Tongue (tissue), 2 donors: ENCODE measurements at regions not wholly inside any gene's neighbourhood (a gene's known extent, or its start where the extent isn't known, plus 50 kb on each side); places are given as distances from the start of the nearest gene placed in this dataset. TPM values are rescaled to one million over a fixed set of nuclear protein-coding genes. Genes with fewer than 3 reads are reported as not detected.
A peak's percentile ranks its signal among the peaks of the same experiment; 100 is the strongest.
"Not testable (repeated sequence)": the region's sequence is repeated elsewhere in the genome, so short reads cannot be mapped to it uniquely, and the experiment has no call there.

Experiments used
- DNase-seq: peaks from one replicate; pipeline ENCODE4 v3.0.0-alpha.2; 2015
- small RNA-seq: library from RNA; depleted of rRNA; stranded (forward); fragments of <200 nt; gene quantifications from one replicate; pipeline ENCODE3, GENCODE V24; 2014; ENCODE audit warnings: low replicate concordance

DNA sequence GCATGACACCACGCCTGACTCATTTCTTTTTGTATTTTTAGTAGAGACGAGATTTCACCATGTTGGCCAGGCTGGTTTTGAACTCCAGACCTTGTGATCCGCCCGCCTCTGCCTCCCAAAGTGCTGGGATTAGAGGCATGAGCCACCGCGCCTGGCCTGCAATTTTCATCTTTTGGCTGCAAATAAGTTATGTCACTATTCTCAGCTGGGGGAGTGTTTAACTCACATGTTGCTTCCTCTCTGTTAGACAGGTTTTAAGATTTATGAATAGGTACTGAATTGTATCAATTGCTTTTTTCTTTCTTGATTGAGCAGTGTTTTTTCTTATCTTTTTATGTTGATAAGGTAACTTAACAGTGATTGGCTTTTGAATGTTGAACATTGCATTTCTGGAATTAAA is 88.2 kb upstream of the ADCY2 start:
- not testable (repeated sequence) for DNase-seq

DNA sequence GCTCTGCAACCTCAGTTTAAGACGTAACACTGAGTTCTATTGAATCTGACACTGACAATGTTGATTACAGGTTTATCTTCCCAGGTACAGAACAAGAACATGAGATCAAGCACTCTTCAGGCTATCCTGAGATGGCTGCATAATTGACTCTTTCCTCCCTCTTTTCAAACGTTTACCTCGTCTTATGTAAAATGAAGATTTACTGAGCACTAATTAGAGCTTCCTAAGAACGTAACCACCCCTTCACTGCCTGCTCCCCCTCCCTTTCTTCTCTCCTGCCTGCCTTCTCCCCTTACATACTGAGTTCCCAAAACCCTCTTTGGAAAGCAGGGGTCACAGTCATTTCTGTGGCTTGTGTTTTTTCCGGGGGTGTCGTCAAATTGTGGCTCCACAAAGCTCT is 86.2 kb upstream of the ADCY2 start:
- not testable (repeated sequence) for DNase-seq

DNA sequence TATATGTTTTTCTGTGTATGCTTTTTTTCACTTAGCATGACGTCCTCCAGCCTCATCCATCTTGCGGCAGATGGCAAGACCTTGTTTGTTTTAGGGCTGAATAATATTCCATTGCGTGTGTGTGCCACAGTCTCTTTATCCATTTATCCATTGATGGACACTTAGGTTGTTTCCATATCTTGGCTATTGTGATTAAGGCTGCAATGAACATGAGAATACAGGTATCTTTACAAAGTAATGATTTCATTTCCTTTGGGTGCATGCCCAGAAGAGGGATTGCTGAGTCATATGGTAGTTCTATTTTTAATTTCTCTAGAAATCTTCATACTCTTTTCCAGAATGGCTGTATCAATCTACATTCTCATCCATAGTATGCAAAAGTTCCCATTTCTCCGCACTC is 85.3 kb upstream of the ADCY2 start:
- DNase-seq = not testable (repeated sequence)

DNA sequence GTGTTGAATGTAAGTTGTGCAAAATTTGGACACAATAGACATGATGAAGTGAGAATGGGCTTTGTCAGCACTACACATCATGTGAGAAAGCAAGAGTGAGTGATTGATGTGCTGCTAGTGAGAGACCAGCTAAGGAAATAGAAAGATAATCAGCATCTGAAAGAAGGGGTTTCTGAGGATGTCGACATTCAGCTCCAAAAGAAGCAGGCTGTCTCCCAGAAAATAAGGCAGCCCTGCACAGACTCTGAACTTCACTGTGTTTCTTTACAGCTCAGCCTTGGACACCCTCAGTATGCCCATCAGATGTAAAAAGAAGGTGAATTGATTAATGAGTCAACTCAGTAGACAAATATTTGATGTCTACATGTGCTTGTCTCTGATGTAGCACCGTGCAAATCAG is 80.8 kb upstream of the ADCY2 start:
- no peak for DNase-seq

- DNase-seq = no peak
Observed at GRCh38 chr5:7317751-7318150, 78.2 kb upstream of the ADCY2 start.

DNA sequence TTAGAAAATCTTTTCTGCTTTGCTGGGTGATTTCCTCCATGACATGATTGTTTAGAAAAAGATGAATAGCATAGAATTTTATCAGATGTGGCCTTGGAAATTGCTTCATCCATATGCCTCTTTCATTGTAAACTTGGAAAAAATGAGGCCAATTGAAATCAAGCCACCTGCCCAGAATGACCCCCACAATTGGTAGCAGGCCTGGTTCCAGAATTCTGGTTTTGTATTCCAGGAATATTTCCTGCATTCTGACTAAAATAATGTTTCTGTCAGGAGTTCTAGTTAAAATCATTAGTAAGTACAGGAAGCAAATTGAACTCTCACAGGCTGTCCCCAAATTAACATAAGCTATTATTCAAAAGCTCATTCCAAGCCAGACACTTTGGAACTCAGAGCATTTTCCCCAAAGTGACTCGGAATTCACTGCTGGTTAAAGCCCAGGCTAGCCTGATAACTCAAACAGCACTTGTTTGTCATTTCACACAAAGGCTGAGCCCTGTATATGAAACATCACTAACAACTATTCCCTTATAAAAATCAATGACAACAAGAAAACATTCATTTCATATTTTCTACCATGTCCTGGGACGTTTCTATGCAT is 75.1 kb upstream of the ADCY2 start:
- DNase-seq = no peak

- peak; percentile 8 for DNase-seq
Observed at GRCh38 chr5:7321724-7322123, 74.2 kb upstream of the ADCY2 start.

GRCh38 chr5:7324919-7325318 is 71.0 kb upstream of the ADCY2 start:
- no peak for DNase-seq

GRCh38 chr5:7325975-7326913 is 69.7 kb upstream of the ADCY2 start:
- no peak for DNase-seq

DNA sequence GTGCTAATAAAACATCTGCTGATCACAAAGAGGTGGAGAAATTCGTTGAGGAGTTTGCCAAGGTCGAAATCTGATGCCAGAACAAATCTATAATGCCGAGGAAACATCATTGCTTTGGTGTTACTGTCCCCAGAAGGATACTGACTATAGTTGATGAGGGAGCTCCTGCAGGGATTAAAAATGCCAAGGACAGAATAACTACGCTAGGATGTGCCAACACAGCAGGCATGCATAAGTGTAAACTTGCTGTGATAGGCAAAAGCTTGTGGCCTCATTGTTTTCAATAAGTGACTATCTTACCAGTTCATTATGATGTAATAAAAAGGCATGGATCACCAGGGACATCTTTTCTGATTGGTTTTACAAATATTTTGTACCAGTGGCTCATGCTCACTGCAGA is 66.8 kb upstream of the ADCY2 start:
- peak; percentile 50 for DNase-seq

DNA sequence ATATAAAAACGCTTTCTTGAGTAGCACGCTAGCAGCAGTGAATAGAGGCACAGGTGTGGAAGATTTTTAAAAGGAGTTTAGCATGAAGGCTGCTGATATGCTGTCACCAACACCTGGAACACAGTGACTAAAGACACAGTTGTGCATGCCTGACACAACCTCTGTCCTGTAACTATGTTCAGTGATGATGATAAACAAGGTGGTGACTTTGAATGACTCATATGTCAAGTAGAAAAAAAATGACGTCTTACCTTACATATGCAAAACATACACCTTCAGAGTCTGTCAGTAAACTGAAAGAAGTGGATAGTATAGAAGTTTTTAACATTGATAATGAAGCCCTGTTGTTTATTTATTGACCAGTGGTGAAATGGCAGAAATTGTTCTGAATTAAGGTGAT is 66.2 kb upstream of the ADCY2 start:
- DNase-seq = no peak

- DNase-seq = no peak
Observed at GRCh38 chr5:7330256-7330655, 65.7 kb upstream of the ADCY2 start.

DNA sequence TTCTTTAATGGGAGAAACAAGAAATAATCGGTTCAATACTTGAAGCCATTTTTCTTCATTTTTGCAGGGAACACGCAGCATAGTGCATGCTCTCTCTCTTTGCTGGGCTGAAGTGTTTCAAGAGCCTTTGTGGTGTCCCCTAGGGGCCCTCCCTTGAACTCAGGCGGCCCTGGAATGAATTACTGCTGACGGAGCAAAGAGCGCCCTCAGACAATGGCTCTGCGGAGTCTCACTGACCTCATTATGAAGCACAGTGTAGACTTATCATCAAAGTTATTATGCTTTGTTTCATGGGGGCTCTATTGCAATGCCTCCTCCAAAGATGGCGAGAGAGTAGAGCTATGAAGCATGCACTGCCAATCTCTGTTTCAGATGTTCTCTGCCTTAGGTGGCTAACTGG is 64.8 kb upstream of the ADCY2 start:
- DNase-seq = no peak

Small RNA genes lying in the stretch of these regions (small RNA-seq; reads per million reads assigned to genes)
- gene RF00017 = not detected
- gene RNA5SP176 = not detected
